Stimulated activated CD8-positive, alpha-beta memory T cell treated with anti-CD3 and anti-CD28 coated beads, Interleukin-15, amount 100 ng/mL, for 48 hours (primary cell): ENCODE measurements at regions not wholly inside any gene's neighbourhood (a gene's known extent, or its start where the extent isn't known, plus 50 kb on each side); places are given as distances from the start of the nearest gene placed in this dataset.
"Not testable (repeated sequence)": the region's sequence is repeated elsewhere in the genome, so short reads cannot be mapped to it uniquely, and the experiment has no call there.

ENCODE experiments used
- DNase-seq, 2 donors: peaks; one replicate each; pipeline ENCODE4 v3.0.0-alpha.2; 2020; ENCODE audit warnings: low read depth in 2 of 2

DNA sequence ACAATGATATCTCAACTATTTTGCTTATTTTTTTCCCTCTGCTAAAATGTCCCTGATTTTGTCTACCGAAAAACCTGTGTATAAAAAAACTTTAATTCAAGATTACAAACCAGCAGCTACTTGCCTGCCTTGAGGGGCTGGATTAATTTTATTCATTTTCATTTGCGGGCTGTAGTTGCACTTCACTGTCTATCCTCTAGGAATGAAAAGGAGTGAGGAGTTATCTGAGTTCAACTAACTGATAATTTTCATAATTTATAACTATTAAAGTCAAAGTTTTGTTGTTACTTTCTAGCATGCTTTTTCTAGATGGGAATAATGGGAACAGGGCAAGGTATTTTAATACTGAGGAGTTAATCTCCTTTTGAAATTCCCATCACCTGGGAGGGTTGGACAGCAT is 50.3 kb upstream of the AGTPBP1 start:
- DNase-seq = not testable (repeated sequence)

DNA sequence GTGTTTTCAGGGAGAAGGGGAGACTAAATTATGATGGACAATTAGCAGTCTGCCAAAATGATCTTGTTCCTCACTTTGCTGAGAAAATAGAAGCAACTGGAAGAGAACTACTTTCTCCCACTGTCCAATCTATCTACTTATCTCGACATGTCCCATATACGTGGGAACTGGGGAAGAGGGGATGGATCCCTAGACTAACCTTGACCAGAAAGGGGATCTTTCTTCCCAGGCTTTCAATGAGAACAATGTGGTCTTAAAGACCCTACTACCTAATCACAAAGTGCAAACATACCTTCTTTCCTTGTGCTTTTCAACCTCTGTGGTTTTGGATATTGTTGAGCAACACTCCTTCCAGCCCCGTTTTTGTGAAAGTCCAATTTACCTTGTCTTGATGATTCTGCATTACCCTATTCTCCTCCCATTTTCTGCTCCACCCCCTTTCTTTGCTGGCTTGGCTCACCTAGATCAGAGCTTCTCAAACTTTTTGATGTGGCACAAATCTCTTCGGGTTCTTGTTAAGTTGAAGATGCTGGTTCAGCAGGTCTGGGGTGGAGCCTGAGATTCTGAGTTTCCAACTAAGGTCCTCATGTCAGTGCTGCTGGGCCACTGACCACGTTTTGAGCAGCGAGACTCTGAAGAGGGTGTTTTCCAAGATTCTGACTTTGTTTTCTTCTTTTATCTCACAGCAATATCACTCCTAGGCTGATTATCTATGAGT is 61.4 kb upstream of the AGTPBP1 start:
- DNase-seq = not testable (repeated sequence)

DNA sequence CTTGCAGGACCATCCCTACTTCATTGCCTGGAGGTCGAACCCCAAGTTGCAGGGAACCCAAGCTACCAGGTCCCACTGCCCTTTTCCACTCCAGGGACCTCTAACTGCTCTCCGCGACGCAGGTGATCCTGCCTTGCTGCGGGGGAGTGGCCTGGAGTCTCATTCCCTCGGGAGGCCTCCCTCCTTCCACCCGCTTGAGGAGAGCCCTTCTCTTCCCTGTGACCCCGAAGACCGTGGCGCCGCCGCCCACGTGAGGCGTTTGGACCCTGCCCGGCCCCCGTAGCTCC is 63.0 kb upstream of the AGTPBP1 start:
- DNase-seq = not testable (repeated sequence)

DNA sequence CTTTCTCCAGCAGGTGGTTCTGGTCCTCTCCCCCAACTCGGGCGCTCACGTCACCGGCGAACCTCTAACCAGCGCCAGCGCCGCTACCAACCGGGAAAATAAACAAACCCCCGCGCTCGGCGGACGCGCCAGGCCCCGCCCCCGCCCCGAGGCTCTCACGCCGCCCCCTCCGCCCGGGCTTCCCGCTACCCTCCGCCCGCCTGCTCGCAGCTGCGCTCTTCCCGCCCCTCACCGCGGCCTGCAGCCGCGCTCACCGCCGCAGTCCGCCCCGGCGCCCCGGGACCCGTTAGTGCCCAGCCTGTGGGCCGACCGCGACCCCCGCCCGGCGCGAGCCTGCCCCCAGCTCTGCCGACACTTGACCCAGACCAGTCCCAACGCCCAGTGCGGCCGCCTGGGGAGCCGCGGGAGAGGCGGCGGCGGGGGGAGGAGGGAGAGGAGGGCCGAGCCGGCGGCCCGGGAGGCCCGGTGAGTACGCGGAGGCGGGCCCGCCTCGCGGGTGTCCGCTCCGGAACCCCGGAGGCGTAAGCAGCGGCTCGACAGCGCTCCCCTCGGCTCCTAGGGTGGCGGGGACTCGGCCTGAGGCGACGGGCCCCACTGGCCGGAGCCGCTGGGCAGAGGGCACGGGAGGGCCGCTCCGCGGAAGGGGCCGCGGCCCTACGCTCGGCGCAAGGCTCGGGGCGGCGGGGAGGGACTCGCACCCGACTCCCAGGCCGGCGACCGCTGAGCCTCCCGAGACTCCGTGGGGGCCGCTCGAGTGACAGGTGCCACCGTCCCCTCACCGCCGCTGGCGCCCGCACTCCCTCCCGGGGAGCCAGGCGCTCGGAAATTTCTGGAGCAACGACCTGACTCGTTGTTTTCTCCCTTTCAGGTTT is 63.6 kb upstream of the AGTPBP1 start:
- DNase-seq = peak; percentile 53 to 71

DNA sequence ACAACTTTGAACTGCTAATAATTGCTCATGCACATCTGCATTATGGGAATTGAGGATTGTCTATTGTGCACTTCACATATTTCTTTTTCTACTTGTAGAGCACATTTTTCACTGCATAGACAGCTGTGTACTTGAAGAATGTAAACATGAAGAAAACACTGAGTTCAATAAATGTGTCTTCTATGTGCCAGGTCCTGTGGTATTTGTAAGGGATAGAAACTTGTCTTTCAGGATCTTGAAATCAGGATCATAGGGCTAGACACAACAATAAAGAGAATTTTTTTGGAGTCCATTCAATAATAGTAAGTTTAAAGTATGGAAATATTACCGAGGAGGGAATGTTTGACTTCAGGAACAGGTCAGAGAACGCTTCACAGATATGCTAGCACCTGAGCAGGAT is 66.6 kb upstream of the AGTPBP1 start:
- DNase-seq = not testable (repeated sequence)

DNA sequence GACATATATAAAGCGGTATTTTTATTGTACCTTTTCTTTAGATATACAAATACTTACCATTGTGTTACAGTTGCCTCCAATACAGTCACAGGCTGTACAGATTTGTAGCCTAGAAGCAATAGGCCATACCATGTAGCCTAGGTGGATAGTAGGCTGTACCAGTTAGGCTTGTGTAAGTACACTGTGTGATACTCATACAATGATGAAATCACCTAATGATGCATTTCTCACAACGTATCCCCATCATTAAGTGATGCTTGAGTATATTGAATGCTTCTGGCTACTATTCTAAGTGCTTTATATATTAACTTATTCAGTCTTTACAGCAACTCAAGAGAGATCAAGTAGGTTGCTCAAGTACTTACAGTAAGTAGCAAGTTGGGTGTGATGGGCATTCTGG is 71.6 kb upstream of the AGTPBP1 start:
- not testable (repeated sequence) for DNase-seq

DNA sequence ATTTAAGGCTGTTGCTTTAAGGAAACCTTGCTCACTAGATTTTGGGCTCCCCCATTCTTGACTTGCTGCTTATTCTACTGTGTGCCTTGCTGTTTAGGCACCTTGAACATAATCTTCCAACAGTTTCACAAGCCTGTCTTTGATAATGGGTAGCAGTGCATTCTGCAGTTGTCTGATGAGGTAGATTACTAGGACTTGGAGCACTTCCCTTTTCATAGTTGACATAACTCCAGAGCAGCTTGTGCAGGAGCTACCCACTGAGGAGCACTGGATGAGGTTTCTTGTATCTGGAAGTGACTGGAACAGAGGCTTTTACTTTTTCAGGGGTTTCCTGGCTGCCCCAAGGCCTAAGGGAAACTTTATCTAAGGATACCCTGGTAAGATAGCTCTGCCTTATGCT is 73.0 kb upstream of the AGTPBP1 start:
- not testable (repeated sequence) for DNase-seq

DNA sequence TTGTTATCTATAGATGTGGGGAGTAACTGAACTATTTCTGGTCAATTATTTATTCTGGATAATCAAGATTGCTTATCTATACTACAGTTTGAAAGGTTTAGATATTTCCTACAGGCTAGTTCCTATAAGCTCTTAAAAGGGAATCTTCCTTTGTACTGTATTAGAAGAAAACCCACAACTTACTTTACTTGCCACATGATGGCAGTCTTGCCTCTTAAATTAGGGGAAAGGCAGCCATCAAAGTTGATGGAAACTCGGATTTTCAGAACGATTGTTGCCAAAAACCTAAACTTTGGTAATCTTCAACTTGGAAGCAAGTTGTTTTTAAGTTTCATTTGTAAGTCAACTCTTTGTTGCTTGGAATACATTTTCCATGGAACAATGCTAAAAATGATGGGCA is 77.2 kb upstream of the AGTPBP1 start:
- DNase-seq = not testable (repeated sequence)

DNA sequence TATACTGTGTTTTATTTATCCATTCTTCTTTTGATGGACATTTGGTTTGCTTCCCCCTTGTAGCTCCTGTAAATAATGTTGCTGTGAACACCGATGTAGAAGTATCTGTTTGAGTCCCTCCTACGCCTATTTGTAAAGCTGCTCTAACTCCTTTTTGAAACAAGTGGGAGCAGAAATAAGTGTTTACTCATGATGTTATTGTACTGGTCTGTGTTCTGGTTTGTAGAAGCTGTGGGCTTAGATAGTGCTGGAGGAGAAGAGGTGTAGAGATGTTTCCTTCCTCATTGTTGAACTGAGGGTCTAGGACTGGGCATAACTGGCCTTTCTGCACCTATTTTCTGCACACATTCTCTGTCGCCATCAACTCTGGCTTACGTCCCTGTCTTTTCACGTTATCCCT is 78.8 kb upstream of the AGTPBP1 start:
- DNase-seq = not testable (repeated sequence)

DNA sequence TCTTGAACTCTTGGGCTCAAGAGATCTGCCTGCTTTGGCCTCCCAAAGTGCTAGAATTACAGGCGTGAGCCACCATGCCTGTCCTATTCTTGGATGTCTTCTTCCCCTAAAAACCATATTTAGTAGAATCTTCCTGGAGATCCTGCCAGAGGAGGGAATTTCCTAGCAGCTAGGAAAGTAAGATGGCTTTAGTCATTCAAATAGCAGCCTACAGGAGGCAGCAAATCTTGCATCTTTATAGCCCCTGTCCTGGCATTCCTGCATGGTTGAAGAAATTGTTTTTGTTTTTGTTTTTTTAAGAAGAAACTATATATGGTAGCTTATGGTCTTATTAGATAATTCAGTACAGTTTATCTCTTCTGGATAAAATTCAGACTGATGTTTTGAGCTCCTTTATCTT is 83.2 kb upstream of the AGTPBP1 start:
- not testable (repeated sequence) for DNase-seq

DNA sequence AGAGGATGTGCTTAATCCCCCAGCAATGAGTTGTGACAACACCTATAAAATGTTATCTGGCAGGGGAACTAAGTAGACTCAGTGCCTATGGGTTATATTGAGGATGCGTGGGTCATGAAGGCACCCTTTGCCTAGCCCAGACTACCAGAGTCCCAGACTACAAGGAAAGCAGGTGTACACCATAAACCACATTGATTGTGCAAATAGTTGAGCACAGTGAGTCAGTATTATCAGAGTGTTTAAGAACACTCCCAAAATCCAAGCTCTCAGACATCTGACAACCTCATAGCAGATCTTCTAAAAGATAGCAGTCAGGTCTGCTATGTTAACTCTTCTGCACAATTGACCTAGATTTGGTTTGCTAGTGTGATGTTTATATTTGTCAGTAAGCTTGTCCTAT is 92.8 kb upstream of the AGTPBP1 start:
- DNase-seq = not testable (repeated sequence)

DNA sequence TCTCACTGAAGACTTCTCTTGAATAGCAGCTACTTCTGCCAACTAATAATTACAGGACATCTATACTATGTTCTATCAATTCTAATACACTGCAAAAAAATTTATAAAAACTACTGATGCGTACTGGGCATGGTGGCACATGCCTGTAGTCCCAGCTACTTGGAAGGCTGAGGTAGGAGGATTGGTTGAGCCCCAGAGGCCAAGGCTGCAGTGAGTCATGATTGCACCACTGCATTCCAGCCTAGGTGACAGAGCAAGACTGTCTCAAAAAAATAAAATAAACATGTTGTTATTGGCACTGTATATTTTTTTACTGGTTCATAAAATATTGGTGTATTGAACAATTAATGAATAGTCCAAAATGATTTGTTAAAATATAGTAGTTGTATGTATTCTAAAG is 97.0 kb upstream of the NAA35 start:
- DNase-seq = not testable (repeated sequence)

DNA sequence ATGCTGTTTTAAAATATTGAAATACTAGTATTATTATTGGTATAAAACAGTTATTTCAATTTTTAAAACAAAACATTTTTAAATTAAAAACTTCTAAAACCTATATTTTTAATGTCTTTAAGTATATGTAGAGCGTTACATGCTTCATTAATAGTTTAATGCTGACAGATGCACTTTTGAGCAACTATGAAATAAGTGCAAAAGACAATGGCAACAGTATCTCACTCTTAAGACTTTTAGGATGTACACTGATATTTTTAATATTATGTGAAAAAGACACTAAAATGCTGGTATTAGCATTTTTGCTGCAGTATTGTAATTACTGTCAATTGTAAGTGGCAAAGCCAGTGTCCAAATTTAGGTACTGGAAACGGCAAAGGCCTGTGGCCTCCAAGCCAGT is 93.2 kb upstream of the NAA35 start:
- not testable (repeated sequence) for DNase-seq

DNA sequence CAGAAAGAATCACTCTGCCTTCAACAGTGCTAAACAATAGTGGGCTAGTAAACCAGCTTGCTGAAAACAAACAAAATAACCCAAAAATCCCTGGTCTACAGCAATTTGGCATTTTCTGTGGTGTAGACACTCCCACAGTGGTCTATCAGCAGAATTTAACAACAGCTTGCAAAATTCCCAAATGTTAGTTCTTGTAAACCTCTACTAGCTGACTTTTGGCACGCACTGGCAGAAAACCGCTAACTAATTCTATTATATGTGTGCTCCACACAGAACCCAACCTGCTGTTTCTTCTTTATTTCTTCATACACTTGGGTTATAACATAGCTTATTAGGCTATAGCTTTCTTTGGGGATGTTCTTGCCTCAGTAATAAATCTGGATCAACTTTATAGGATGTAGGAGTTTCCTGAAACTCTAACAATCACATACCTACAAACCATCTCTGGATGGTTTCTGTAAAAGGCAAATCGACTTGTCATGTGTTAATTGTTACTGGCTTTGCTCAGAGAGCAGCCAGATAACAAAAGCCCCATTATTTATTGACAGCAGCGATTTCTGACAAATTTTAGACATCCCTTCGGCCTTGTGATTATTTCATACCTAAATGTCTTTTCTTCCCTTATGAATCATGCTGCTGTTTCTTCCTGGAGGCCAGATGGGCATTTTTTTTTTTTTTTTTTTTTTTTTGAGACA is 82.7 kb upstream of the NAA35 start:
- DNase-seq = no peak

DNA sequence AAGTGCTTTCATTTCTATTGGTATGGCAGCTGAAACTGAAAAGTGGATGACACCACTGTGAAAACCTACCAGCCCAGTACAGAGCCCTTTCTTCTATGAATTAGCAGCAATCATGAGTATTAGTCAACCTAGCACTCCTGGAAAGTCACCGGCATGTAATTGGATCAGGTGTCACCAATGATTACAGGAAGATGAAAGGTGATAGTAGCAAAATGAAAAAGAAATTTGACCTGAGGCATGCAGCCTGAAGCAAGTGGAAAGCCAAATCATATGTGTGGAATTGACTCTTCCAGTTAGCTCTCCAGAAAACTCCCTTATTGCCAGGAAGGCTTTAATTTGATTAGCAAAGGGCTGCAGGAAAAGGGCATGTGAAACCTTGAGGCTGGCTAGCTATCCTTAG is 81.2 kb upstream of the NAA35 start:
- no peak for DNase-seq

DNA sequence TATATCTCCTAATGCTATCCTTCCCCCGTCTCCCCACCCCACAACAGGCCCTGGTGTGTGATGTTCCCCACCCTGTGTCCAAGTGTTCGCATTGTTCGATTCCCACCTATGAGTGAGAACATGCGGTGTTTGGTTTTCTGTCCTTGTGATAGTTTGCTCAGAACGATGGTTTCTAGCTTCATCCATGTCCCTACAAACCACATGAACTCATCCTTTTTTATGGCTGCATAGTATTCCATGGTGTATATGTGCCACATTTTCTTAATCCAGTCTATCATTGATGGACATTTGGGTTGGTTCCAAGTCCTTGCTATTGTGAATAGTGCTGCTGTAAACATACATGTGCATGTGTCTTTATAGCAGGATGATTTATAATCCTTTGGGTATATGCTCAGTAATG is 79.1 kb upstream of the NAA35 start:
- not testable (repeated sequence) for DNase-seq

DNA sequence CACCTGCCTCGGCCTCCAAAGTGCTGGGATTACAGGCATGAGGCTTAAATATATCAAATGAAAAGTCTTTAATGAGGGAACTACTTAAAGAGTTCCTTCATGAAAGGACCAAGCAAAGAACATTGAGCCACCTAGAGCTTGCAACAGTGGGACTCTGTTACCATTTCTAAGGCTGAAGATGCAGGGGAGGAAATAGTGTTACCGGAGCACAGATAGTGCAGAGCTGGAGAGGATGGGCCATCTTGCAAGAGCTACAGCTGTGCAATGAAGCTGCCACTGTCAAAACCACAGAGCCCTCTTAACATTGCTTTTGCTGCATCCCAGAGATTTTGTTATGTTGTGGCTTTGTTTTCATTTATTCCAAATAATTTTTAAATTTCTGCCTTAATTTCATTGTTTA is 77.1 kb upstream of the NAA35 start:
- no peak for DNase-seq

DNA sequence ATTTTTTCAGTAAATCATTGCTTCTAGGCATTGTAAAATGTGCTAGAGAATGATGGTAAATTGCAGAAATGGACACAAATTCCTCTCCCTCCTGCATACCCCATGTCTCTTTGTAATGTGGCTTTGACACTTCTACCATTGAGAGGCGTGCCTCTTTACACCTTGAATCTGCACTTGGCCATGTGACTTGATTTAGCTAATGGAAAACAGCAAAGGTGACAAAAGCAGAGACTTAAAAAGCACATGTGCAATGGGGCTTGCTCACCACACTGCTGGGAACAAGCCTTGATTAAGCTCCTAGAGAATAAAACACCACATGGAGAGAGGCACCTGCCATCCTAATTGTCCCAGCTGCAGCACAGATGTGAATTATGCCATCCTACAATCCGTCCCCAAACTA is 69.9 kb upstream of the NAA35 start:
- DNase-seq = no peak

DNA sequence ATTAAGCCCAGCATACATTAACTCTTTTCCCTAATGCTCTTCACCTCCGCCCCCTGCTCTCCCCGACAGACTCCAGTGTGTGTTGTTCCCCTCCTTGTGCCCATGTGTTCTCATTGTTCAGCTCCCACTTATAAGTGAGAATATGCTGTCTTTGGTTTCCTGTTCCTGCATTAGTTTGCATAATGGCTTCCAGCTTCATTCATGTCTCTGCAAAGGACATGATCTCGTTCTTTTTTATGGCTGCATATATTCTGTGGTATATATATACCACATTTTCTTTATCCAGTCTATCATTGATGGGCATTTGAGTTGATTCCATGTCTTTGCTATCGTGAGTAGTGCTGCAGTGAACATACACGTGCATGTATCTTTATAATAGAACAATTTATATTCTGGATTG is 69.3 kb upstream of the NAA35 start:
- not testable (repeated sequence) for DNase-seq

DNA sequence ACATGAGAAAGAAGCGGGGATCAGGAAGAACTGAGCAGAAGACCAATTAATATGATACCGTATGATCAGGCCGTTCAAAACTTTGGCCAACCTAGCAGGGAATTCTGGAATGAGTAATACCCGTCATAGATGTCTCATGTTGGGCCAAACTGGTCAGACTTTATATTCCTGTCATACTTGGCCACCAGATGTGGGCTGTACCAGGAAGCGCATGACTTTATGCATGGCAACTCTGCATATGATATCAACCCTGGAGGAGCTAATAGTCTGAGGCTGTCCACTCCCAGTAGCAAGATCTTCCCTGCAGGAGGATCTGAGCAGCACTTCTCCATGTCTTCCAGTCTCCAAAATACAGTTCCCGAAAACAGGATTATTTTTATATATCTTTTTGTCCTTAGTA is 68.5 kb upstream of the NAA35 start:
- no peak for DNase-seq

DNA sequence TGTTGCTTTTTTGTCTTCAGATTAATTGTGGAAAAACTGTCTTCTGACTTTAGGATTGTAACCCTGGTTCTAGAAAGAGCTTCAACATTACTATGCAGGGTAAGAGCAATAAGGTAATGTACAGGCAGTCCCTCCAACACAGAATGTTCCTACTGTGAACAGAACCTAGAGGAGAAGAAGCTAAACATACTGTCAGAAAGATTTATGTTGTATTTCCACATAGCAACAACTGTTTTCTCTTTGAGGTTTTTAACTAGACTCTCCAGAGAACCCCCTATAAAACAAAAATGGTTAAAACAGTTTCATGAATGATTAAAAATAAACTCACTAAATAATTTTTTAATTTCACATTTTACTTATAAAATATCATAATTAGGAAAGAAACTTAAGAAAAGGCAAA is 64.3 kb upstream of the NAA35 start:
- no peak for DNase-seq

DNA sequence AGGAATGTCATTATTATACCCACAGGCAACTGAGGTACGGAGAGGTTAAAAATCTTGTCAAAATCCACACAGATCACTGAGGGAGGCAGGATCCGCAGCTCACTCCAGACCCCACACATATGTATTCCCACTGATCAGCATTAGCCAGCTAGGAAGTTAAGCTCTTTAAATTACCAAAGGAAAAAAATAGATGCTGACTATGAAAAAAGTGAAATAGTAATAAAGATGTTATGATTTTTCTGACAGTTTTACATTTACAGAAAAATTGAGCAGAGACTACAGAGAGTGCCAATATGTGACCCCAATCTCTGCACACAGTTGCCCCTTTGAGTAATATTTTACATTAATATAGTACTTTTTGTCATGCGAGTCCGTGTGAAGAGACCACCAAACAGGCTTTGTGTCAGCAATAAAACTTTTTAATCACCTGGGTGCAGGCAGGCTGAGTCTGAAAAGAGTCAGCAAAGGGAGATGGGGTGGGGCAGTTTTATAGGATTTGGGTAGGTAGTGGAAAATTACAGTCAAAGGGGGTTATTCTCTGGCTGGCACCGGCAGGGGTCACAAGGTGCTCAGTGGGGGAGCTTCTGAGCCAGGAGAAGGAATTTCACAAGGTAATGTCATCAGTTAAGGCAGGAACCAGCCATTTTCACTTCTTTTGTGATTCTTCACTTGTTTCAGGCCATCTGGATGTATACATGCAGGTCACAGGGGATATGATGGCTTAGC is 61.9 kb upstream of the NAA35 start:
- not testable (repeated sequence) for DNase-seq
